B cell (primary cell): ENCODE measurements at regions not wholly inside any gene's neighbourhood (a gene's known extent, or its start where the extent isn't known, plus 50 kb on each side); places are given as distances from the start of the nearest gene placed in this dataset.

Source experiments
- ATAC-seq: fragments of 200-7000 bp; cut with Tn5 transposase; one replicate; pipeline ENCODE4 v1.10.0; 2021; ENCODE audit warnings: low read depth, mild to moderate bottlenecking, moderate number of reproducible peaks, moderate library complexity
- CTCF ChIA-PET: fragments of 350-600 bp; sonication (Branson Sonifier 250); formaldehyde crosslinking; loops from one replicate; lab custom pipeline; 2021; ENCODE audit warnings: antibody characterized with exemption, inconsistent platforms; lab: Charles Lee
- POLR2A ChIA-PET: fragments of 350-600 bp; sonication (Branson Sonifier 250); formaldehyde crosslinking; loops from one replicate; lab custom pipeline; 2021; ENCODE audit warnings: antibody characterized with exemption; lab: Charles Lee
- DNase-seq: peaks from one replicate; pipeline ENCODE4 v3.0.0; 2013
- H2AFZ ChIP-seq: 2 replicates; pipeline ENCODE4 v1.6.1; 2012; ENCODE audit warnings: mild to moderate bottlenecking, low read depth, low read length; ENCODE audit not compliant: insufficient read depth, poor library complexity, severe bottlenecking
- H3K27ac ChIP-seq, 2 donors: 1 replicate in 1 of 2; 2 replicates in 1 of 2; pipeline ENCODE4 v1.5.1; 2012 to 2013; ENCODE audit warnings: low read length in 2 of 2, mild to moderate bottlenecking in 2 of 2, moderate library complexity in 1 of 2
- H3K27me3 ChIP-seq, 4 experiments: fragments of 200-600 bp in 1 of 4; sonication (generic) in 1 of 4; replicated peaks in 1 of 4; 1 replicate in 2 of 4; 2 replicates in 2 of 4; pipeline versions ENCODE4 v1.6.1 to v1.7.0; 2013 to 2016; ENCODE audit warnings: low read length in 3 of 4, mild to moderate bottlenecking in 2 of 4, mixed read lengths in 1 of 4, moderate library complexity in 1 of 4; ENCODE audit not compliant: insufficient read depth in 4 of 4, control insufficient read depth in 3 of 4; ENCODE audit errors: control extremely low read depth in 1 of 4
- H3K36me3 ChIP-seq, 2 experiments: replicated peaks in 1 of 2; 1 replicate in 1 of 2; 2 replicates in 1 of 2; pipeline versions ENCODE4 v1.6.1 to v1.7.1; 2013; ENCODE audit warnings: low read length in 1 of 2; ENCODE audit not compliant: insufficient read depth in 2 of 2, control insufficient read depth in 1 of 2; ENCODE audit errors: control extremely low read depth in 1 of 2, extremely low read depth in 1 of 2
- H3K4me1 ChIP-seq, 2 donors: fragments of 200-600 bp in 1 of 2; sonication (generic) in 1 of 2; 1 replicate in 1 of 2; 2 replicates in 1 of 2; pipeline versions ENCODE4 v1.5.1 to v1.6.1; 2013 to 2017; ENCODE audit warnings: low read length in 2 of 2; ENCODE audit not compliant: control insufficient read depth in 2 of 2, insufficient read depth in 2 of 2
- H3K4me2 ChIP-seq: replicated peaks from 2 replicates; pipeline ENCODE3; 2012; ENCODE audit warnings: mild to moderate bottlenecking, low read depth, low read length; ENCODE audit not compliant: poor library complexity, severe bottlenecking
- H3K4me3 ChIP-seq, 5 experiments: fragments of 200-600 bp in 1 of 5; sonication (generic) in 1 of 5; 1 replicate in 3 of 5; 2 replicates in 2 of 5; pipeline versions ENCODE4 v1.5.1 to v1.7.0; 2011 to 2016; ENCODE audit warnings: low read length in 4 of 5, mild to moderate bottlenecking in 4 of 5, low read depth in 2 of 5, control low read depth in 1 of 5, moderate library complexity in 1 of 5; ENCODE audit not compliant: insufficient read depth in 1 of 5; ENCODE audit errors: control extremely low read depth in 1 of 5, extremely low read depth in 1 of 5
- H3K79me2 ChIP-seq: fragments of 200-600 bp; sonication (generic); one replicate; pipeline ENCODE4 v1.6.0; 2016; ENCODE audit warnings: low read length; ENCODE audit not compliant: control insufficient read depth, insufficient read depth
- H3K9ac ChIP-seq: fragments of 200-600 bp; sonication (generic); 2 replicates; pipeline ENCODE4 v1.6.1; 2017; ENCODE audit warnings: mild to moderate bottlenecking, low read length, moderate library complexity
- H3K9me3 ChIP-seq, 3 donors: one replicate each; pipeline versions ENCODE4 v1.6.1 to v1.7.1; 2013; ENCODE audit warnings: low read length in 2 of 3; ENCODE audit not compliant: control insufficient read depth in 2 of 3, insufficient read depth in 1 of 3; ENCODE audit errors: control extremely low read depth in 1 of 3
- H4K20me1 ChIP-seq: 2 replicates; pipeline ENCODE4 v1.6.0; 2012; ENCODE audit warnings: mild to moderate bottlenecking, low read length; ENCODE audit not compliant: insufficient read depth, control insufficient read depth, poor library complexity, severe bottlenecking
- H3K27ac Mint-ChIP-seq: one replicate; pipeline ENCODE4 v1.8.0; 2021; ENCODE audit warnings: mixed read lengths
- H3K27me3 Mint-ChIP-seq: one replicate; pipeline ENCODE4 v1.8.0; 2021; ENCODE audit warnings: mixed read lengths
- H3K4me1 Mint-ChIP-seq: one replicate; pipeline ENCODE4 v1.8.0; 2021; ENCODE audit warnings: mixed read lengths
- H3K4me3 Mint-ChIP-seq: one replicate; pipeline ENCODE4 v1.8.0; 2021; ENCODE audit warnings: mixed read lengths
- H3K9me3 Mint-ChIP-seq: one replicate; pipeline ENCODE4 v1.8.0; 2022; ENCODE audit warnings: mixed read lengths; ENCODE audit not compliant: insufficient read depth
- CTCF ChIP-seq: fragments of 200-600 bp; IDR thresholded peaks from one replicate; pipeline ENCODE4 v1.8.0; 2022; ENCODE audit warnings: antibody characterized with exemption, mild to moderate bottlenecking
- EZH2 ChIP-seq: IDR thresholded peaks from 2 replicates; pipeline ENCODE4 v1.6.1; 2012; ENCODE audit warnings: borderline replicate concordance, low read depth, mild to moderate bottlenecking, moderate library complexity, low read length; ENCODE audit not compliant: insufficient read depth, poor library complexity, severe bottlenecking
- WGBS: methylation state at CpG from one replicate; pipeline ENCODE4 v1.1.5; 2013; ENCODE audit warnings: missing lambda C conversion rate; ENCODE audit not compliant: insufficient coverage; 5-methylcytosine and 5-hydroxymethylcytosine counted together
- intact Hi-C: fragments of 100-400 bp; cut with micrococcal nuclease; formaldehyde crosslinking; loops from one replicate; pipeline ENCODE4 v1.10.0; 2022

GRCh38 chr6:6901205-6901719 lies 206.5 kb upstream of the RREB1 start:
- no peaks in the 10 kb centered on the region for H4K20me1 ChIP-seq
- Mint-ChIP-seq H3K4me3 (no peak overlapping the region), H3K4me1 (no peaks in the 10 kb centered on the region), H3K27ac (no peak overlapping the region), H3K9me3 (no peaks in the 10 kb centered on the region), H3K27me3 (peaks cover 16% of the 10 kb centered on the region)
- ChIA-PET CTCF (interaction anchor here (0.9 kb wide), 1 partner anchor 342 kb away, joined by 3 read pairs; no protein-coding TSS in a partner anchor), POLR2A (no interaction called here)
- 92% methylated on average over 6 of the region's 15 CpGs for WGBS
- no peaks in the 10 kb centered on the region for H3K4me1 ChIP-seq
- H3K4me2 ChIP-seq, result no peak overlapping the region
- ATAC-seq (no peak), DNase-seq (no peak)
- H3K9ac ChIP-seq, result no peak overlapping the region
- H3K4me3 ChIP-seq, result no peak overlapping the region
- no peaks in the 10 kb centered on the region for H3K9me3 ChIP-seq
- H3K27ac ChIP-seq, result no peak overlapping the region
- no peaks in the 10 kb centered on the region for H3K27me3 ChIP-seq
- intact Hi-C loops, result loop anchor here (10.0 kb wide), 1 partner anchor 344 kb away; no protein-coding TSS in a partner anchor
- H3K36me3 ChIP-seq, result no peaks in the 10 kb centered on the region
- H3K79me2 ChIP-seq, result no peaks in the 10 kb centered on the region
- TF ChIP-seq EZH2 (no peak), CTCF (no peak)
- H2AFZ ChIP-seq, result no peak overlapping the region

GRCh38 chr6:6901945-6902344 lies 205.8 kb upstream of the RREB1 start:
- ATAC-seq (no peak), DNase-seq (no peak)
- H3K36me3 ChIP-seq, result no peaks in the 10 kb centered on the region
- TF ChIP-seq EZH2 (no peak), CTCF (no peak)
- ChIA-PET CTCF (interaction anchor here (0.7 to 0.9 kb wide), 2 partner anchors 341 to 354 kb away, joined by 3 read pairs; no protein-coding TSS in a partner anchor), POLR2A (no interaction called here)
- H3K9me3 Mint-ChIP-seq, result no peaks in the 10 kb centered on the region
- peaks cover 16% of the 10 kb centered on the region for H3K27me3 Mint-ChIP-seq
- no peak overlapping the region for H3K27ac ChIP-seq
- no peak overlapping the region for H3K4me3 ChIP-seq
- WGBS, result 94% methylated on average over 2 of the region's 3 CpGs
- H3K27me3 ChIP-seq, result no peaks in the 10 kb centered on the region
- no peaks in the 10 kb centered on the region for H3K79me2 ChIP-seq
- H2AFZ ChIP-seq, result no peak overlapping the region
- no peak overlapping the region for H3K27ac Mint-ChIP-seq
- H3K9me3 ChIP-seq, result no peaks in the 10 kb centered on the region
- no peaks in the 10 kb centered on the region for H4K20me1 ChIP-seq
- H3K4me1 ChIP-seq, result no peaks in the 10 kb centered on the region
- H3K4me1 Mint-ChIP-seq, result no peaks in the 10 kb centered on the region
- H3K4me2 ChIP-seq, result no peak overlapping the region
- intact Hi-C loops, result loop anchor here (10.0 kb wide), 1 partner anchor 343 kb away; no protein-coding TSS in a partner anchor
- no peak overlapping the region for H3K4me3 Mint-ChIP-seq
- no peak overlapping the region for H3K9ac ChIP-seq
